ENCODE measurements at regions not wholly inside any gene's neighbourhood (a gene's known extent, or its start where the extent isn't known, plus 50 kb on each side); places are given as distances from the start of the nearest gene placed in this dataset.
"Not testable (repeated sequence)": the region's sequence is repeated elsewhere in the genome, so short reads cannot be mapped to it uniquely, and the experiment has no call there.

DNA sequence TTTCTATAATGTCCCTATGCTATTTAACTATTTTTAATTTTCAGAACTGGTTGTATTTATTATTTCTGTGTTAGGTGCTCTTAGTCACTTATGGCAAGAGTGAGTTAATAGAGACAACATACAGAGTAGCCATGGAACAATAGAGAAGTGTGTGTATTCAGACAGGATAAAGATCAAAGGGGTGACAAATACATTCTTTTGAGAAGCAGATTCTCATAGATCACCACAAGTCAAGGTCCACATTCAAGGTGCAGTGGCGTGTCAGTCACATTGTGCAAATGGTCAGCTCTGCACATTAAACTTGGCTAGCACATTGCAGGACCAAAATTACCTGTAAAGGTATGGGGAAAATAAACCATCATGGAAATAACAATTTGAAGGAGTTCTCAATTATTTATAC is 369.7 kb downstream of the RPIA start:
- TF ChIP-seq, protein P1, sequence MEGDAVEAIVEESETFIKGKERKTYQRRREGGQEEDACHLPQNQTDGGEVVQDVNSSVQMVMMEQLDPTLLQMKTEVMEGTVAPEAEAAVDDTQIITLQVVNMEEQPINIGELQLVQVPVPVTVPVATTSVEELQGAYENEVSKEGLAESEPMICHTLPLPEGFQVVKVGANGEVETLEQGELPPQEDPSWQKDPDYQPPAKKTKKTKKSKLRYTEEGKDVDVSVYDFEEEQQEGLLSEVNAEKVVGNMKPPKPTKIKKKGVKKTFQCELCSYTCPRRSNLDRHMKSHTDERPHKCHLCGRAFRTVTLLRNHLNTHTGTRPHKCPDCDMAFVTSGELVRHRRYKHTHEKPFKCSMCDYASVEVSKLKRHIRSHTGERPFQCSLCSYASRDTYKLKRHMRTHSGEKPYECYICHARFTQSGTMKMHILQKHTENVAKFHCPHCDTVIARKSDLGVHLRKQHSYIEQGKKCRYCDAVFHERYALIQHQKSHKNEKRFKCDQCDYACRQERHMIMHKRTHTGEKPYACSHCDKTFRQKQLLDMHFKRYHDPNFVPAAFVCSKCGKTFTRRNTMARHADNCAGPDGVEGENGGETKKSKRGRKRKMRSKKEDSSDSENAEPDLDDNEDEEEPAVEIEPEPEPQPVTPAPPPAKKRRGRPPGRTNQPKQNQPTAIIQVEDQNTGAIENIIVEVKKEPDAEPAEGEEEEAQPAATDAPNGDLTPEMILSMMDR (IDR thresholded peaks at IDR 0.05): not testable (repeated sequence)
- not testable (repeated sequence) for TF ChIP-seq POLR2A (IDR thresholded peaks at IDR 0.05)
